Activated B cell treated with CpG ODN at 0.5 μM for 24 hours (primary cell): ENCODE measurements at regions not wholly inside any gene's neighbourhood (a gene's known extent, or its start where the extent isn't known, plus 50 kb on each side); places are given as distances from the start of the nearest gene placed in this dataset.
"Not testable (repeated sequence)": the region's sequence is repeated elsewhere in the genome, so short reads cannot be mapped to it uniquely, and the experiment has no call there.

ENCODE experiments used
- ATAC-seq: fragments of 200-7000 bp; cut with Tn5 transposase; one replicate; pipeline ENCODE4 v1.10.0; 2021; ENCODE audit warnings: low read depth, mild to moderate bottlenecking, moderate library complexity
- CTCF ChIA-PET: fragments of 350-600 bp; sonication (Branson Sonifier 250); formaldehyde crosslinking; loops from one replicate; lab custom pipeline; 2021; ENCODE audit warnings: antibody characterized with exemption; lab: Charles Lee
- POLR2A ChIA-PET: fragments of 350-600 bp; sonication (Branson Sonifier 250); formaldehyde crosslinking; loops from one replicate; lab custom pipeline; 2021; ENCODE audit warnings: antibody characterized with exemption; lab: Charles Lee
- DNase-seq: peaks from one replicate; pipeline ENCODE4 v3.0.0; 2022
- H3K27ac Mint-ChIP-seq: one replicate; pipeline ENCODE4 v1.8.0; 2020; ENCODE audit warnings: mixed read lengths
- H3K27me3 Mint-ChIP-seq: one replicate; pipeline ENCODE4 v1.8.0; 2021; ENCODE audit warnings: mixed read lengths
- H3K36me3 Mint-ChIP-seq: one replicate; pipeline ENCODE4 v1.8.0; 2021; ENCODE audit warnings: low read depth, mixed read lengths
- H3K4me1 Mint-ChIP-seq: one replicate; pipeline ENCODE4 v1.8.0; 2021; ENCODE audit warnings: mixed read lengths
- H3K4me3 Mint-ChIP-seq: one replicate; pipeline ENCODE4 v1.8.0; 2020; ENCODE audit warnings: mild to moderate bottlenecking, mixed read lengths
- H3K9me3 Mint-ChIP-seq: one replicate; pipeline ENCODE4 v1.8.0; 2020; ENCODE audit warnings: mixed read lengths
- CTCF ChIP-seq: fragments of 200-600 bp; IDR thresholded peaks from one replicate; pipeline ENCODE4 v1.8.0; 2022; ENCODE audit warnings: antibody characterized with exemption, mild to moderate bottlenecking
- intact Hi-C: fragments of 100-400 bp; cut with micrococcal nuclease; formaldehyde crosslinking; loops from one replicate; pipeline ENCODE4 v1.15.1; 2024

GRCh38 chr4:127506283-127506682, 126.5 kb upstream of the INTU start:
- no peaks in the 10 kb centered on the region for H3K27me3 Mint-ChIP-seq
- intact Hi-C loops, result no loop called here
- CTCF ChIA-PET, result no interaction called here
- no peaks in the 10 kb centered on the region for H3K4me1 Mint-ChIP-seq
- no peaks in the 10 kb centered on the region for H3K9me3 Mint-ChIP-seq
- ATAC-seq, result no peak
- TF ChIP-seq CTCF, result no peak
- no peak overlapping the region for H3K4me3 Mint-ChIP-seq
- no peak overlapping the region for H3K27ac Mint-ChIP-seq
- no peaks in the 10 kb centered on the region for H3K36me3 Mint-ChIP-seq
- POLR2A ChIA-PET, result no interaction called here
- no peak for DNase-seq

GRCh38 chr4:127509155-127509554, 123.6 kb upstream of the INTU start:
- Mint-ChIP-seq H3K27me3 (no peaks in the 10 kb centered on the region), H3K36me3 (no peaks in the 10 kb centered on the region), H3K4me3 (no peak overlapping the region), H3K9me3 (no peaks in the 10 kb centered on the region), H3K27ac (no peak overlapping the region), H3K4me1 (no peaks in the 10 kb centered on the region)
- no peak for ATAC-seq
- TF ChIP-seq CTCF, result no peak
- intact Hi-C loops, result no loop called here
- DNase-seq, result no peak
- ChIA-PET POLR2A (no interaction called here), CTCF (no interaction called here)

GRCh38 chr4:127512672-127513071, 120.1 kb upstream of the INTU start:
- ATAC-seq, H3K36me3 Mint-ChIP-seq, intact Hi-C loops, H3K9me3 Mint-ChIP-seq, H3K4me3 Mint-ChIP-seq, CTCF ChIA-PET, H3K27me3 Mint-ChIP-seq, POLR2A ChIA-PET, H3K4me1 Mint-ChIP-seq, DNase-seq, H3K27ac Mint-ChIP-seq: not testable (repeated sequence)

GRCh38 chr4:127515259-127515658, 117.5 kb upstream of the INTU start:
- intact Hi-C loops, CTCF ChIA-PET, ATAC-seq, H3K27ac Mint-ChIP-seq, H3K27me3 Mint-ChIP-seq, H3K4me3 Mint-ChIP-seq, H3K9me3 Mint-ChIP-seq, DNase-seq, H3K4me1 Mint-ChIP-seq, H3K36me3 Mint-ChIP-seq, POLR2A ChIA-PET: not testable (repeated sequence)

- intact Hi-C loops, result no loop called here
- ATAC-seq, result no peak
- TF ChIP-seq CTCF, result no peak
- ChIA-PET CTCF (no interaction called here), POLR2A (no interaction called here)
- no peaks in the 10 kb centered on the region for H3K36me3 Mint-ChIP-seq
- H3K9me3 Mint-ChIP-seq, result no peaks in the 10 kb centered on the region
- no peaks in the 10 kb centered on the region for H3K27me3 Mint-ChIP-seq
- DNase-seq, result no peak
- no peak overlapping the region for H3K27ac Mint-ChIP-seq
- no peak overlapping the region for H3K4me3 Mint-ChIP-seq
- no peaks in the 10 kb centered on the region for H3K4me1 Mint-ChIP-seq
Measured at GRCh38 chr4:127518046-127518445, 114.7 kb upstream of the INTU start.

GRCh38 chr4:127521463-127521862, 111.3 kb upstream of the INTU start:
- H3K9me3 Mint-ChIP-seq, result no peaks in the 10 kb centered on the region
- H3K4me1 Mint-ChIP-seq, result no peaks in the 10 kb centered on the region
- H3K27ac Mint-ChIP-seq, result no peak overlapping the region
- ChIA-PET CTCF (no interaction called here), POLR2A (no interaction called here)
- TF ChIP-seq CTCF, result no peak
- no peaks in the 10 kb centered on the region for H3K36me3 Mint-ChIP-seq
- no peak overlapping the region for H3K4me3 Mint-ChIP-seq
- intact Hi-C loops, result no loop called here
- H3K27me3 Mint-ChIP-seq, result no peaks in the 10 kb centered on the region
- DNase-seq (no peak), ATAC-seq (no peak)
